K562 (cell line): ENCODE measurements at regions not wholly inside any gene's neighbourhood (a gene's known extent, or its start where the extent isn't known, plus 50 kb on each side); places are given as distances from the start of the nearest gene placed in this dataset.

Experiments used
- ATAC-seq: fragments of 200-7000 bp; cut with Tn5 transposase; 3 replicates; pipeline ENCODE4 v1.9.1; 2020; ENCODE audit warnings: moderate library complexity
- BruUV-seq: library from RNA; stranded (reverse); fragments of 400-500 nt; replicated peaks from 2 replicates; lab custom pipeline; 2021; lab: Mats Ljungman, UMichigan
- CTCF ChIA-PET: fragments of 300-600 bp; formaldehyde crosslinking; extraction: SDS; loops from one replicate; lab custom pipeline; 2021; ENCODE audit warnings: low intra/inter-chr PET ratio; lab: Yijun Ruan, JAX
- POLR2A ChIA-PET: fragments of 300-600, 350-650 bp; sonication (Branson Sonifier 250); formaldehyde crosslinking; extraction: SDS; loops from one replicate; lab custom pipeline; 2021; ENCODE audit warnings: antibody characterized with exemption, inconsistent platforms; lab: Yijun Ruan, JAX
- DNase-seq, 4 experiments: peaks; one replicate each; pipeline versions ENCODE4 v3.0.0 to v3.0.0-alpha.2; 2011 to 2018; ENCODE audit warnings: low spot score in 3 of 4, mixed read lengths in 3 of 4; ENCODE audit errors: extremely low read depth in 1 of 4
- FAIRE-seq: peaks from 2 replicates; lab custom pipeline; 2011; peaks lifted over from hg19 to GRCh38; lab: Jason Lieb, UNC
- H2AFZ ChIP-seq: 2 replicates; pipeline ENCODE4 v1.6.0; 2011; ENCODE audit warnings: low read depth, low read length, control low read depth, inconsistent platforms
- H3K27ac ChIP-seq: fragments of 200-600 bp; 3 replicates; pipeline ENCODE4 v1.8.0; 2011; ENCODE audit warnings: low read depth, mild to moderate bottlenecking, control low read depth, inconsistent platforms, low read length, moderate library complexity, mixed read lengths; ENCODE audit errors: extremely low read depth
- H3K27me3 ChIP-seq, 2 experiments: fragments of 300-600 bp in 1 of 2; 2 replicates in 1 of 2; 3 replicates in 1 of 2; pipeline versions ENCODE4 v1.6.0 to v1.8.0; 2011; ENCODE audit warnings: inconsistent platforms in 2 of 2, low read length in 2 of 2, mild to moderate bottlenecking in 1 of 2, mixed read lengths in 1 of 2, moderate library complexity in 1 of 2; ENCODE audit not compliant: control insufficient read depth in 2 of 2, insufficient read depth in 2 of 2
- H3K36me3 ChIP-seq: fragments of 300-600 bp; 3 replicates; pipeline ENCODE4 v1.8.0; 2011; ENCODE audit warnings: mild to moderate bottlenecking, low read length, inconsistent platforms; ENCODE audit not compliant: control insufficient read depth, insufficient read depth
- H3K4me1 ChIP-seq, 2 experiments: fragments of 200-600 bp in 1 of 2; replicated peaks in 1 of 2; 2 replicates in 1 of 2; 3 replicates in 1 of 2; pipeline versions ENCODE4 v1.5.1 to v1.8.0; 2011; ENCODE audit warnings: inconsistent platforms in 2 of 2, low read length in 2 of 2, mild to moderate bottlenecking in 1 of 2, mixed read lengths in 1 of 2, moderate library complexity in 1 of 2; ENCODE audit not compliant: control insufficient read depth in 2 of 2, insufficient read depth in 2 of 2
- H3K4me2 ChIP-seq: 2 replicates; pipeline ENCODE4 v1.6.1; 2011; ENCODE audit warnings: low read length, control low read depth, inconsistent platforms, mixed read lengths; ENCODE audit not compliant: insufficient read depth
- H3K4me3 ChIP-seq: fragments of 200-600 bp; sonication (generic), shearing (Covaris generic); 2 replicates; pipeline ENCODE4 v1.5.1; 2016; ENCODE audit warnings: control low read depth, inconsistent platforms
- H3K79me2 ChIP-seq: fragments of 200-600 bp; 3 replicates; pipeline ENCODE4 v1.8.0; 2011; ENCODE audit warnings: low read length, inconsistent platforms; ENCODE audit not compliant: control insufficient read depth, insufficient read depth
- H3K9ac ChIP-seq, 2 experiments: 2 replicates each; pipeline versions ENCODE4 v1.6.0 to v1.6.1; 2011; ENCODE audit warnings: low read depth in 2 of 2, low read length in 2 of 2, control low read depth in 1 of 2, inconsistent platforms in 1 of 2, mild to moderate bottlenecking in 1 of 2, mixed read lengths in 1 of 2; ENCODE audit not compliant: insufficient read depth in 1 of 2
- H3K9me1 ChIP-seq: one replicate; pipeline ENCODE4 v1.6.0; 2011; ENCODE audit warnings: inconsistent platforms, mild to moderate bottlenecking, low read length, moderate library complexity; ENCODE audit not compliant: control insufficient read depth, insufficient read depth
- H3K9me3 ChIP-seq: replicated peaks from 2 replicates; pipeline ENCODE4 v1.5.1; 2011; ENCODE audit warnings: low read depth, low read length, inconsistent platforms; ENCODE audit not compliant: control insufficient read depth, insufficient read depth
- H4K20me1 ChIP-seq: replicated peaks from 2 replicates; pipeline ENCODE4 v1.6.1; 2011; ENCODE audit warnings: low read length, inconsistent platforms, mixed read lengths; ENCODE audit not compliant: control insufficient read depth, insufficient read depth
- DMBX1 ChIP-seq: fragments of 250-450 bp; sonication (Bioruptor Pico); IDR thresholded peaks from 2 replicates; pipeline ENCODE4 v1.8.0; 2022; ENCODE audit warnings: inconsistent platforms, mild to moderate bottlenecking, moderate library complexity, borderline replicate concordance
- KDM1A ChIP-seq, 2 experiments: fragments of 450-650 bp; IDR thresholded peaks; 2 replicates each; pipeline ENCODE4 v1.6.1; 2016; ENCODE audit warnings: mild to moderate bottlenecking in 2 of 2
- MXI1 ChIP-seq: IDR thresholded peaks from 2 replicates; pipeline ENCODE4 v1.6.1; 2011; ENCODE audit warnings: low read depth, mild to moderate bottlenecking, improper control_type of control experiment, low read length
- NELFE ChIP-seq: IDR thresholded peaks from 2 replicates; pipeline ENCODE4 v1.6.1; 2011; ENCODE audit warnings: mild to moderate bottlenecking; ENCODE audit not compliant: insufficient read depth, insufficient read length
- NR4A1 ChIP-seq, 2 experiments: fragments of 250-450 bp in 1 of 2; fragments of 450-650 bp in 1 of 2; sonication (Bioruptor Pico) in 1 of 2; IDR thresholded peaks; 2 replicates each; pipeline versions ENCODE4 v1.4.0 to v1.6.1; 2016 to 2020; ENCODE audit warnings: mild to moderate bottlenecking in 2 of 2, missing compliant biosample characterization in 1 of 2, missing genetic modification characterization in 1 of 2, moderate library complexity in 1 of 2
- RAD21 ChIP-seq, 2 experiments: fragments of 250-450 bp in 1 of 2; fragments of 450-650 bp in 1 of 2; sonication (Bioruptor Pico) in 1 of 2; formaldehyde crosslinking in 1 of 2; IDR thresholded peaks in 1 of 2; conservative IDR thresholded peaks in 1 of 2; 2 replicates each; pipeline versions ENCODE4 v1.4.0 to v1.8.0; 2020 to 2022; ENCODE audit warnings: mild to moderate bottlenecking in 2 of 2, moderate library complexity in 1 of 2
- SIN3A ChIP-seq, 2 experiments: fragments of 150-350 bp in 1 of 2; IDR thresholded peaks; 2 replicates each; pipeline ENCODE4 v1.6.1; 2011 to 2016; ENCODE audit warnings: borderline replicate concordance in 2 of 2, low read depth in 2 of 2, low read length in 2 of 2, mild to moderate bottlenecking in 2 of 2, moderate library complexity in 2 of 2; ENCODE audit not compliant: control insufficient read depth in 1 of 2
- SNIP1 ChIP-seq: fragments of 450-650 bp; IDR thresholded peaks from 2 replicates; pipeline ENCODE4 v1.7.1; 2017; ENCODE audit warnings: low read depth, mild to moderate bottlenecking
- WGBS: fragments of 100-300 bp; shearing (Covaris generic); methylation state at CpG from one replicate; pipeline ENCODE4 v1.1.6; 2016; ENCODE audit warnings: low coverage, mixed read lengths; ENCODE audit not compliant: insufficient coverage; ENCODE audit errors: missing lambda C conversion rate; 5-methylcytosine and 5-hydroxymethylcytosine counted together
- in situ Hi-C: fragments of 300-500 bp; cut with MboI; formaldehyde crosslinking; loops from 4 replicates; pipeline ENCODE4 v1.15.0; 2018; ENCODE audit warnings: inconsistent platforms, mixed read lengths
- intact Hi-C: fragments of 100-400 bp; cut with micrococcal nuclease; formaldehyde crosslinking; loops from 2 replicates; pipeline ENCODE4 v1.14.2; 2022

DNA sequence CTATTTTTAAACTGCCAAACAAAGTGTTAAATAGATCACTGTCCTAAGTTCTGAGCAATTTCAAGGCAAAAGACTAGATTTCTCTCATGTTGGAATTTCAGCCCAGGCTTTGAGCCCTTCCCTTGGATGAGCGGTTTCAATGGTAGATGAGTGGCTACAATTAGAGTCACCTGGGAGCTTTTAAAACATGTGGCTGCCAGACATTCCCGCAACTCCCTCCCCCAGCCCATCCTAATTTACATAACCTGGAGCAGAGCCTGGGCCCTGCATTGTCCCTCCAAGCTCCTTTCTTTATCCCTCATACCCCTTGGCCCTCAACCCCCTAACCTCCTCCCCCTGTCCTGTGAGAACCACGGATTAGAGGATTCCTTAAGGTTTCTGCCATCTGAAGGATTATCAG lies 357.5 kb upstream of the UMPS start:
- Histone ChIP-seq H3K9me3 (no peaks in the 10 kb centered on the region), H3K27me3 (no peaks in the 10 kb centered on the region), H3K9me1 (no peaks in the 10 kb centered on the region), H3K9ac (no peak overlapping the region), H3K27ac (no peak overlapping the region), H3K36me3 (no peaks in the 10 kb centered on the region), H4K20me1 (no peaks in the 10 kb centered on the region), H3K4me3 (no peak overlapping the region), H2AFZ (no peak overlapping the region), H3K79me2 (no peaks in the 10 kb centered on the region), H3K4me2 (no peak overlapping the region), H3K4me1 (no peaks in the 10 kb centered on the region)
- ATAC-seq (no peak), DNase-seq (no peak), FAIRE-seq (no peak)
- in situ Hi-C loops (no loop called here), intact Hi-C loops (no loop called here)
- CTCF ChIA-PET = no interaction called here
- WGBS = 0% methylated on average over 2 of the region's 3 CpGs
- BruUV-seq = no TSS peak
- POLR2A ChIA-PET = no interaction called here
- TF ChIP-seq MXI1 (no peak), KDM1A (IDR thresholded peaks at IDR 0.05) (no peak), DMBX1 (CRISPR knock-in tag) (no peak), NR4A1 (CRISPR knock-in tag; IDR thresholded peaks at IDR 0.05) (no peak), NR4A1 (tag; IDR thresholded peaks at IDR 0.05) (no peak), RAD21 (CRISPR knock-in tag; conservative IDR thresholded peaks at IDR 0.05 in 1 of 2, IDR thresholded peaks at IDR 0.05 in 1 of 2) (no peak), NELFE (no peak), SNIP1 (no peak), SIN3A (IDR thresholded peaks at IDR 0.05; ENCODE audit: borderline replicate concordance in 2 of 2, control insufficient read depth in 1 of 2, low read depth in 2 of 2, low read length in 2 of 2) (no peak)
